OCI-LY3 (cell line): ENCODE measurements at regions not wholly inside any gene's neighbourhood (a gene's known extent, or its start where the extent isn't known, plus 50 kb on each side); places are given as distances from the start of the nearest gene placed in this dataset.
A peak's percentile ranks its signal among the peaks of the same experiment; 100 is the strongest.

Experiments
- H2AFZ ChIP-seq: fragments of 200-600, 300-600 bp; shearing (Covaris generic); 2 replicates; pipeline ENCODE4 v1.6.0; 2014; ENCODE audit warnings: antibody characterized with exemption, low read depth, low read length
- H3K27ac ChIP-seq: fragments of 200-600, 300-600 bp; sonication (generic); 2 replicates; pipeline ENCODE4 v1.5.1; 2014; ENCODE audit warnings: mild to moderate bottlenecking, low read length, moderate library complexity, mixed read lengths
- H3K27me3 ChIP-seq: fragments of 200-600, 300-600 bp; sonication (generic); 2 replicates; pipeline ENCODE4 v1.6.1; 2014; ENCODE audit warnings: low read depth, low read length, mixed read lengths
- H3K36me3 ChIP-seq: fragments of 200-600, 300-600 bp; sonication (generic); replicated peaks from 2 replicates; pipeline ENCODE3; 2014; ENCODE audit warnings: low read depth, low read length, mixed read lengths
- H3K4me1 ChIP-seq: fragments of 300-600, 200-600 bp; sonication (generic); 2 replicates; pipeline ENCODE4 v1.6.1; 2014; ENCODE audit warnings: low read length, mixed read lengths
- H3K4me2 ChIP-seq: fragments of 200-600, 300-600 bp; sonication (generic); 2 replicates; pipeline ENCODE4 v1.6.1; 2014; ENCODE audit warnings: low read length, mixed read lengths
- H3K4me3 ChIP-seq: fragments of 300-600, 200-600 bp; sonication (generic); 2 replicates; pipeline ENCODE4 v1.5.1; 2014; ENCODE audit warnings: antibody characterized with exemption, mild to moderate bottlenecking, low read length, moderate library complexity
- H3K79me2 ChIP-seq: fragments of 300-600, 200-600 bp; shearing (Covaris generic); 2 replicates; pipeline ENCODE4 v1.6.1; 2014; ENCODE audit warnings: mild to moderate bottlenecking, low read length, mixed read lengths
- H3K9ac ChIP-seq: fragments of 300-600, 200-600 bp; shearing (Covaris generic); 2 replicates; pipeline ENCODE4 v1.6.0; 2014; ENCODE audit warnings: mild to moderate bottlenecking, low read length, moderate library complexity
- H3K9me3 ChIP-seq: fragments of 200-600, 300-600 bp; shearing (Covaris generic); 2 replicates; pipeline ENCODE4 v1.6.1; 2014; ENCODE audit warnings: low read length, mixed read lengths; ENCODE audit not compliant: insufficient read depth
- H4K20me1 ChIP-seq: fragments of 200-600, 300-600 bp; sonication (generic); 2 replicates; pipeline ENCODE4 v1.6.1; 2016; ENCODE audit warnings: low read length, mixed read lengths; ENCODE audit not compliant: insufficient read depth
- CTCF ChIP-seq: fragments of 200-600, 300-600 bp; sonication (generic); IDR thresholded peaks from 2 replicates; pipeline ENCODE4 v1.5.1; 2014; ENCODE audit warnings: antibody characterized with exemption, low read length, low read depth
- EZH2phosphoT487 ChIP-seq: fragments of 200-600 bp; shearing (Covaris generic); IDR thresholded peaks from 2 replicates; pipeline ENCODE4 v1.6.1; 2018; ENCODE audit warnings: antibody characterized with exemption, mixed run types, low read depth

- peak overlapping the region; percentile 85 for H3K27ac ChIP-seq
- TF ChIP-seq EZH2phosphoT487: no peak
- H3K4me2 ChIP-seq: peak overlapping the region; percentile 71
Measured at GRCh38 chr14:44112774-44113460, 394.2 kb downstream of the FSCB start.

DNA sequence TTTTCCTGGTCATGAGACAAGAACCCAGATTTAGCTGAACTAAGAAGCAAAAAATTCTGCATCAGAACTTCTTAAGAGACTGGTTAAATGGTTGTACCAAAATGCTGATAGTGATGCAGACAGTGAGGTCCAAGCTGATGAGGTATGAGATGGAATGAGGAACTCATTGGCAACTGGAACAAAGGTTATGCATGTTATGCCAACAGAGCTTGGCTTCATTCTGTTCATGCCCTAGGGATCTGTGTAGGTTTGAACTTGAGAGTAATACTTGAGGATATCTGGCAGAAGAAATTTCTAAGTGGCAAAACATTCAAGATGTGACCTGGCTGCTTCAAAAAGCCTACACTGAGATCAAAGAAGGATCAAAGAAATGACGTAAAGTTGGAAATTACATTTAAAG lies 398.0 kb downstream of the FSCB start:
- Histone ChIP-seq H3K4me3 (no peak overlapping the region), H3K27ac (no peak overlapping the region), H3K9me3 (no peaks in the 10 kb centered on the region), H3K4me1 (peaks cover 16% of the 10 kb centered on the region), H2AFZ (no peak overlapping the region), H4K20me1 (no peaks in the 10 kb centered on the region), H3K79me2 (no peaks in the 10 kb centered on the region), H3K36me3 (no peaks in the 10 kb centered on the region), H3K27me3 (no peaks in the 10 kb centered on the region), H3K4me2 (no peak overlapping the region), H3K9ac (no peak overlapping the region)
- TF ChIP-seq EZH2phosphoT487: no peak
- TF ChIP-seq CTCF: no peak

More at GRCh38 chr14:44112774-44113460, 394.2 kb downstream of the FSCB start:
- H3K36me3 ChIP-seq: no peaks in the 10 kb centered on the region
- H2AFZ ChIP-seq: peak overlapping the region; percentile 27; the same call in 1 of the 2 replicates
- peaks cover 23% of the 10 kb centered on the region for H3K4me1 ChIP-seq
- H3K79me2 ChIP-seq: no peaks in the 10 kb centered on the region
- H3K9me3 ChIP-seq: peaks cover 4% of the 10 kb centered on the region; the same call in 1 of the 2 replicates
- no peaks in the 10 kb centered on the region for H4K20me1 ChIP-seq
- peak overlapping the region; percentile 58; the same call in 1 of the 2 replicates for H3K4me3 ChIP-seq
- H3K27me3 ChIP-seq: no peaks in the 10 kb centered on the region
- H3K9ac ChIP-seq: no peak overlapping the region

DNA sequence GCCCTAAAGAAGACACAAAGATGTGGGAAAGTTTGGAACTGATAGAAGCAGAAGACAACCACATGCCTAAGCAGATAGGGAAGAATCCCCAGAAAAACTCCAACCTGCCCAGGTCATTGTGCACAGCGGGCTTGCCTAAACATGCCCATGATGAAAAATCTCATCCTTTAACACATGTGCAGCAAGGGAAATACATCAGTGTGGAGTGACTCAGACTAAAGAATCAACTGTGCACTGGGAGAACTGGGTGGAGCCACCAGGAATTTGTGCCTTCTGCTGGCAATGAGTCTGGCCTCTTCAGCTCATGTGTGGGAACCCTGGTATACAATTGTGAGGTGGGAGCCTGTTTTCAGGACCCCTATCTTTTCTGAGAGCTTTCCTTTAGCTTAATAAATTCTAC lies 398.5 kb downstream of the FSCB start:
- H4K20me1 ChIP-seq: no peaks in the 10 kb centered on the region
- no peak overlapping the region for H3K27ac ChIP-seq
- H3K4me2 ChIP-seq: no peak overlapping the region
- no peaks in the 10 kb centered on the region for H3K27me3 ChIP-seq
- no peaks in the 10 kb centered on the region for H3K79me2 ChIP-seq
- peaks cover 12% of the 10 kb centered on the region for H3K4me1 ChIP-seq
- TF ChIP-seq CTCF (no peak), EZH2phosphoT487 (no peak)
- H3K9ac ChIP-seq: no peak overlapping the region
- no peak overlapping the region for H3K4me3 ChIP-seq
- no peak overlapping the region for H2AFZ ChIP-seq
- no peaks in the 10 kb centered on the region for H3K36me3 ChIP-seq
- H3K9me3 ChIP-seq: no peaks in the 10 kb centered on the region

- Histone ChIP-seq H3K4me2 (no peak overlapping the region), H3K27me3 (no peaks in the 10 kb centered on the region), H3K9me3 (no peaks in the 10 kb centered on the region), H3K36me3 (no peaks in the 10 kb centered on the region), H3K79me2 (no peaks in the 10 kb centered on the region), H2AFZ (no peak overlapping the region), H3K27ac (no peak overlapping the region), H3K9ac (no peak overlapping the region), H4K20me1 (no peaks in the 10 kb centered on the region), H3K4me3 (no peak overlapping the region), H3K4me1 (no peaks in the 10 kb centered on the region)
- TF ChIP-seq EZH2phosphoT487: no peak
- no peak for TF ChIP-seq CTCF
Measured at GRCh38 chr14:44107156-44107555, 399.9 kb downstream of the FSCB start.
